Loucy (cell line): ENCODE measurements at regions not wholly inside any gene's neighbourhood (a gene's known extent, or its start where the extent isn't known, plus 50 kb on each side); places are given as distances from the start of the nearest gene placed in this dataset.

Experiments
- EZH2phosphoT487 ChIP-seq: fragments of 200-600 bp; IDR thresholded peaks from 2 replicates; pipeline ENCODE4 v1.6.1; 2018; ENCODE audit warnings: antibody characterized with exemption, mild to moderate bottlenecking, moderate library complexity, borderline replicate concordance
- TF ChIP-seq, protein P1 (sequence below): fragments of 200-600 bp; sonication (generic); conservative IDR thresholded peaks from 2 replicates; pipeline ENCODE4 v1.5.1; 2014; ENCODE audit warnings: mild to moderate bottlenecking, antibody characterized with exemption, low read length

DNA sequence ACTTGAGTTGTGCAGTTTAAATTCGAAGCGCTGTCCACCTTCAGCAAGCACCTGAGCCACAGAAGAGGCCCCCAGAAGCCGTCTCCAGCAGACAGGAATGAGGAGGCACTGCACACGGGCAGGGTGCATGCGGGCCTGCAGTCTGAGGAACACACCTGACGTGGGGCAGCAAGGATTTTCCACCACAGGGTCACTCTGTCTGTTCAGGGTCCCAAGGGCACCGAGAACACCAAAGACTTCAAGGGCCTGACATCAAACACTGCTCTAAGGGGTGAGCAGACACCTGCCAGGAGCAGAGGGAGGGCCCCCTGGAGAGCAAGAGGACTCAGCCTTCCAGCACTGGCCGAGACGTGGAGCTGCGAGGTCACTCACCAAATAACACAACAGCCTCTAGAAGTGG lies 99.7 kb upstream of the C14orf180 start:
- TF ChIP-seq, protein P1, sequence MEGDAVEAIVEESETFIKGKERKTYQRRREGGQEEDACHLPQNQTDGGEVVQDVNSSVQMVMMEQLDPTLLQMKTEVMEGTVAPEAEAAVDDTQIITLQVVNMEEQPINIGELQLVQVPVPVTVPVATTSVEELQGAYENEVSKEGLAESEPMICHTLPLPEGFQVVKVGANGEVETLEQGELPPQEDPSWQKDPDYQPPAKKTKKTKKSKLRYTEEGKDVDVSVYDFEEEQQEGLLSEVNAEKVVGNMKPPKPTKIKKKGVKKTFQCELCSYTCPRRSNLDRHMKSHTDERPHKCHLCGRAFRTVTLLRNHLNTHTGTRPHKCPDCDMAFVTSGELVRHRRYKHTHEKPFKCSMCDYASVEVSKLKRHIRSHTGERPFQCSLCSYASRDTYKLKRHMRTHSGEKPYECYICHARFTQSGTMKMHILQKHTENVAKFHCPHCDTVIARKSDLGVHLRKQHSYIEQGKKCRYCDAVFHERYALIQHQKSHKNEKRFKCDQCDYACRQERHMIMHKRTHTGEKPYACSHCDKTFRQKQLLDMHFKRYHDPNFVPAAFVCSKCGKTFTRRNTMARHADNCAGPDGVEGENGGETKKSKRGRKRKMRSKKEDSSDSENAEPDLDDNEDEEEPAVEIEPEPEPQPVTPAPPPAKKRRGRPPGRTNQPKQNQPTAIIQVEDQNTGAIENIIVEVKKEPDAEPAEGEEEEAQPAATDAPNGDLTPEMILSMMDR: no peak
- TF ChIP-seq EZH2phosphoT487: no peak
